SK-N-SH (cell line): ENCODE measurements at regions not wholly inside any gene's neighbourhood (a gene's known extent, or its start where the extent isn't known, plus 50 kb on each side); places are given as distances from the start of the nearest gene placed in this dataset.

Experiments
- NFIC ChIP-seq: IDR thresholded peaks from 2 replicates; pipeline ENCODE4 v1.4.0; 2012; ENCODE audit warnings: borderline replicate concordance
- TF ChIP-seq, protein P1 (sequence below): fragments of 200-600 bp; sonication (generic); IDR thresholded peaks from 2 replicates; pipeline ENCODE4 v1.6.1; 2017; ENCODE audit warnings: antibody characterized with exemption, mild to moderate bottlenecking, moderate library complexity
- TF ChIP-seq, protein P2 (sequence below): IDR thresholded peaks from 2 replicates; pipeline ENCODE4 v1.4.0; 2012; ENCODE audit warnings: low read depth
- TF ChIP-seq, protein P3 (sequence below): fragments of 150-350 bp; IDR thresholded peaks from 2 replicates; pipeline ENCODE4 v1.6.1; 2017; ENCODE audit warnings: antibody characterized with exemption, low read length, low read depth, borderline replicate concordance

DNA sequence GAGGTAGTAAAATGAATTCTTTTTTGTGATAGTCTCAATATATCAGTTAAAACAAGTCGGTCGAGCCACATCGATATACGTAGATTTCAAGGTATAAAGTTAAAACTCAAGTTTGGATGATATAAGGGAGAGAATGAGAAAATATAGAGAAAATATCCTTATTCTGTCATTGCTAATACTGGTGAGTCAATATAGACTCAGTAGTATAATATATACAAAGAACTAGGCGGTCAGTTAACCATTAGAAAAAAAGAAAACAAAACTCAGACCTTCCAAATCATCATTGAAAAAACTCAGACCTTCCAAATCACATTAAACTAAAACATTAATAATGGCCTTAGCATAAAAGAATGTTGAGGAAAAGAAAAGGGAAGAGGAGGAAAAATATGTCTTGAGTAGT, 817.1 kb upstream of the IGFBP3 start:
- TF ChIP-seq NFIC, result no peak
- TF ChIP-seq, protein P1, sequence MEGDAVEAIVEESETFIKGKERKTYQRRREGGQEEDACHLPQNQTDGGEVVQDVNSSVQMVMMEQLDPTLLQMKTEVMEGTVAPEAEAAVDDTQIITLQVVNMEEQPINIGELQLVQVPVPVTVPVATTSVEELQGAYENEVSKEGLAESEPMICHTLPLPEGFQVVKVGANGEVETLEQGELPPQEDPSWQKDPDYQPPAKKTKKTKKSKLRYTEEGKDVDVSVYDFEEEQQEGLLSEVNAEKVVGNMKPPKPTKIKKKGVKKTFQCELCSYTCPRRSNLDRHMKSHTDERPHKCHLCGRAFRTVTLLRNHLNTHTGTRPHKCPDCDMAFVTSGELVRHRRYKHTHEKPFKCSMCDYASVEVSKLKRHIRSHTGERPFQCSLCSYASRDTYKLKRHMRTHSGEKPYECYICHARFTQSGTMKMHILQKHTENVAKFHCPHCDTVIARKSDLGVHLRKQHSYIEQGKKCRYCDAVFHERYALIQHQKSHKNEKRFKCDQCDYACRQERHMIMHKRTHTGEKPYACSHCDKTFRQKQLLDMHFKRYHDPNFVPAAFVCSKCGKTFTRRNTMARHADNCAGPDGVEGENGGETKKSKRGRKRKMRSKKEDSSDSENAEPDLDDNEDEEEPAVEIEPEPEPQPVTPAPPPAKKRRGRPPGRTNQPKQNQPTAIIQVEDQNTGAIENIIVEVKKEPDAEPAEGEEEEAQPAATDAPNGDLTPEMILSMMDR, result no peak
- TF ChIP-seq, protein P2, sequence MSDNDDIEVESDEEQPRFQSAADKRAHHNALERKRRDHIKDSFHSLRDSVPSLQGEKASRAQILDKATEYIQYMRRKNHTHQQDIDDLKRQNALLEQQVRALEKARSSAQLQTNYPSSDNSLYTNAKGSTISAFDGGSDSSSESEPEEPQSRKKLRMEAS, result no peak
- TF ChIP-seq, protein P3, sequence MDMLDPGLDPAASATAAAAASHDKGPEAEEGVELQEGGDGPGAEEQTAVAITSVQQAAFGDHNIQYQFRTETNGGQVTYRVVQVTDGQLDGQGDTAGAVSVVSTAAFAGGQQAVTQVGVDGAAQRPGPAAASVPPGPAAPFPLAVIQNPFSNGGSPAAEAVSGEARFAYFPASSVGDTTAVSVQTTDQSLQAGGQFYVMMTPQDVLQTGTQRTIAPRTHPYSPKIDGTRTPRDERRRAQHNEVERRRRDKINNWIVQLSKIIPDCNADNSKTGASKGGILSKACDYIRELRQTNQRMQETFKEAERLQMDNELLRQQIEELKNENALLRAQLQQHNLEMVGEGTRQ, result no peak
